ENCODE measurements at regions not wholly inside any gene's neighbourhood (a gene's known extent, or its start where the extent isn't known, plus 50 kb on each side); places are given as distances from the start of the nearest gene placed in this dataset.

GRCh38 chr5:10844016-10844415 lies 83.0 kb upstream of the DAP start:
- no peak for TF ChIP-seq CTCF (IDR thresholded peaks at IDR 0.05)
- TF ChIP-seq TAF1 (IDR thresholded peaks at IDR 0.05; ENCODE audit: borderline replicate concordance, low read depth, low read length): no peak
- TF ChIP-seq TEAD4 (IDR thresholded peaks at IDR 0.05; ENCODE audit: borderline replicate concordance, insufficient read depth): no peak
- no peak for TF ChIP-seq YY1 (IDR thresholded peaks at IDR 0.05; ENCODE audit: low read depth)
- no peak for TF ChIP-seq NRF1 (IDR thresholded peaks at IDR 0.05; ENCODE audit: low read depth, low read length)
- TF ChIP-seq RAD21 (IDR thresholded peaks at IDR 0.05; ENCODE audit: low read length): no peak
- TF ChIP-seq POLR2AphosphoS5 (IDR thresholded peaks at IDR 0.05; ENCODE audit: low read depth, low read length): no peak
- TF ChIP-seq FOXJ3 (CRISPR knock-in tag; IDR thresholded peaks at IDR 0.05): no peak
- no peak for TF ChIP-seq MXI1 (IDR thresholded peaks at IDR 0.05; ENCODE audit: low read depth, low read length)
- TF ChIP-seq NFIC (IDR thresholded peaks at IDR 0.05; ENCODE audit: borderline replicate concordance): no peak
- no peak for TF ChIP-seq EP300 (IDR thresholded peaks at IDR 0.05; ENCODE audit: borderline replicate concordance in 1 of 2, low read depth in 1 of 2, low read length in 1 of 2)

Measured in SK-N-SH (cell line).